GM23338 (cell line): ENCODE measurements at regions not wholly inside any gene's neighbourhood (a gene's known extent, or its start where the extent isn't known, plus 50 kb on each side); places are given as distances from the start of the nearest gene placed in this dataset.

Source experiments
- ATAC-seq: fragments of 200-7000 bp; cut with Tn5 transposase; 3 replicates; pipeline ENCODE4 v1.9.1; 2020
- DNase-seq: peaks from one replicate; pipeline ENCODE4 v3.0.0-alpha.2; 2015; ENCODE audit warnings: low spot score
- H2AFZ ChIP-seq: fragments of 200-600 bp; sonication (generic); 2 replicates; pipeline ENCODE4 v1.8.0; 2016; ENCODE audit warnings: antibody characterized with exemption, mild to moderate bottlenecking, moderate library complexity
- H3F3A ChIP-seq: fragments of 200-600 bp; sonication (generic); replicated peaks from 2 replicates; pipeline ENCODE4 v1.8.0; 2017; ENCODE audit warnings: antibody characterized with exemption, mixed run types, low read depth
- H3K27ac ChIP-seq: fragments of 200-600 bp; sonication (generic); 2 replicates; pipeline ENCODE4 v1.6.1; 2016; ENCODE audit warnings: low read depth
- H3K27me3 ChIP-seq: fragments of 200-600 bp; sonication (generic); 2 replicates; pipeline ENCODE4 v1.8.0; 2016; ENCODE audit warnings: mild to moderate bottlenecking, mixed run types, moderate library complexity; ENCODE audit not compliant: insufficient read depth
- H3K36me3 ChIP-seq: fragments of 200-600 bp; sonication (generic); 2 replicates; pipeline ENCODE4 v1.8.0; 2016; ENCODE audit warnings: mild to moderate bottlenecking; ENCODE audit not compliant: insufficient read depth
- H3K4me1 ChIP-seq: fragments of 200-600 bp; sonication (generic); 2 replicates; pipeline ENCODE4 v1.8.0; 2016; ENCODE audit warnings: mild to moderate bottlenecking, moderate library complexity; ENCODE audit not compliant: insufficient read depth
- H3K4me2 ChIP-seq: fragments of 200-600 bp; sonication (generic); 2 replicates; pipeline ENCODE4 v1.7.1; 2017; ENCODE audit warnings: mixed run types
- H3K4me3 ChIP-seq: fragments of 200-600 bp; sonication (generic); 2 replicates; pipeline ENCODE4 v1.6.1; 2016; ENCODE audit warnings: mixed run types
- H3K79me2 ChIP-seq: fragments of 200-600 bp; sonication (generic); replicated peaks from 2 replicates; pipeline ENCODE4 v1.8.0; 2017; ENCODE audit warnings: mild to moderate bottlenecking; ENCODE audit not compliant: insufficient read depth
- H3K9me2 ChIP-seq: fragments of 200-600 bp; sonication (generic); 2 replicates; pipeline ENCODE4 v1.8.0; 2017; ENCODE audit not compliant: insufficient read depth
- H4K20me1 ChIP-seq: fragments of 200-600 bp; sonication (generic); replicated peaks from 2 replicates; pipeline ENCODE4 v1.8.0; 2017; ENCODE audit warnings: mild to moderate bottlenecking; ENCODE audit not compliant: insufficient read depth
- H3K27ac Mint-ChIP-seq: 2 replicates; pipeline ENCODE4 v1.8.0; 2020; ENCODE audit warnings: inconsistent platforms, mild to moderate bottlenecking, moderate library complexity, mixed read lengths
- H3K27me3 Mint-ChIP-seq: 3 replicates; pipeline ENCODE4 v1.8.0; 2022; ENCODE audit warnings: low read depth, mild to moderate bottlenecking, moderate library complexity, mixed read lengths, inconsistent platforms; ENCODE audit not compliant: insufficient read depth, poor library complexity
- H3K36me3 Mint-ChIP-seq: 3 replicates; pipeline ENCODE4 v1.8.0; 2021; ENCODE audit warnings: low read depth, mild to moderate bottlenecking, inconsistent platforms, moderate library complexity, mixed read lengths
- H3K4me1 Mint-ChIP-seq: 3 replicates; pipeline ENCODE4 v1.8.0; 2020; ENCODE audit warnings: mild to moderate bottlenecking, inconsistent platforms, mixed read lengths
- H3K4me3 Mint-ChIP-seq: 3 replicates; pipeline ENCODE4 v1.8.0; 2021; ENCODE audit warnings: moderate library complexity, mild to moderate bottlenecking, inconsistent platforms, mixed read lengths
- H3K9me3 Mint-ChIP-seq: 3 replicates; pipeline ENCODE4 v1.8.0; 2020; ENCODE audit warnings: moderate library complexity, mild to moderate bottlenecking, inconsistent platforms, mixed read lengths
- CREB1 ChIP-seq: fragments of 250-450 bp; sonication (Bioruptor Pico); IDR thresholded peaks from 2 replicates; pipeline ENCODE4 v1.5.0; 2020; ENCODE audit warnings: low read depth, mild to moderate bottlenecking, moderate library complexity
- ETS1 ChIP-seq: IDR thresholded peaks from 2 replicates; pipeline ENCODE4 v1.6.1; 2016; ENCODE audit warnings: antibody characterized with exemption
- EZH2 ChIP-seq: fragments of 200-600 bp; sonication (generic); IDR thresholded peaks from one replicate; pipeline ENCODE4 v1.8.0; 2017; ENCODE audit warnings: antibody characterized with exemption, mild to moderate bottlenecking, low read depth; ENCODE audit not compliant: unreplicated experiment
- EZH2phosphoT487 ChIP-seq: fragments of 200-600 bp; sonication (generic); IDR thresholded peaks from one replicate; pipeline ENCODE4 v1.8.1; 2018; ENCODE audit warnings: antibody characterized with exemption; ENCODE audit not compliant: unreplicated experiment
- JUNB ChIP-seq: IDR thresholded peaks from one replicate; pipeline ENCODE4 v1.6.1; 2016; ENCODE audit warnings: antibody characterized with exemption; ENCODE audit not compliant: unreplicated experiment
- POLR2AphosphoS5 ChIP-seq: IDR thresholded peaks from 2 replicates; pipeline ENCODE4 v1.6.1; 2016; ENCODE audit warnings: antibody characterized with exemption, low read depth
- STAT1 ChIP-seq: IDR thresholded peaks from one replicate; pipeline ENCODE4 v1.6.1; 2016; ENCODE audit warnings: antibody characterized with exemption; ENCODE audit not compliant: unreplicated experiment
- ZNF114 ChIP-seq: fragments of 250-450 bp; sonication (Bioruptor Pico); IDR thresholded peaks from 2 replicates; pipeline ENCODE4 v1.5.0; 2020; ENCODE audit warnings: mild to moderate bottlenecking, moderate library complexity
- ZNF331 ChIP-seq: fragments of 250-450 bp; sonication (Bioruptor Pico); IDR thresholded peaks from 2 replicates; pipeline ENCODE4 v1.5.0; 2020; ENCODE audit warnings: low read depth, mild to moderate bottlenecking, moderate library complexity
- TF ChIP-seq, protein P1 (sequence below): IDR thresholded peaks from one replicate; pipeline ENCODE4 v1.6.1; 2018; ENCODE audit warnings: antibody characterized with exemption; ENCODE audit not compliant: unreplicated experiment
- TF ChIP-seq, protein P2 (sequence below), 2 experiments: fragments of 200-600 bp in 1 of 2; sonication (generic) in 1 of 2; conservative IDR thresholded peaks; 2 replicates each; pipeline versions ENCODE4 v1.5.1 to v1.6.1; 2016 to 2017; ENCODE audit warnings: antibody characterized with exemption in 2 of 2, low read depth in 2 of 2, mild to moderate bottlenecking in 2 of 2, moderate library complexity in 1 of 2
- TF ChIP-seq, protein P3 (sequence below): fragments of 250-450 bp; sonication (Bioruptor Pico); IDR thresholded peaks from 2 replicates; pipeline ENCODE4 v1.5.0; 2020; ENCODE audit warnings: mild to moderate bottlenecking, moderate library complexity

- TF ChIP-seq ZNF114 (CRISPR knock-in tag) (no peak), ETS1 (no peak), ZNF331 (CRISPR knock-in tag) (no peak), JUNB (no peak), POLR2AphosphoS5 (no peak), CREB1 (CRISPR knock-in tag) (no peak), EZH2 (no peak), STAT1 (no peak)
- TF ChIP-seq, protein P1, sequence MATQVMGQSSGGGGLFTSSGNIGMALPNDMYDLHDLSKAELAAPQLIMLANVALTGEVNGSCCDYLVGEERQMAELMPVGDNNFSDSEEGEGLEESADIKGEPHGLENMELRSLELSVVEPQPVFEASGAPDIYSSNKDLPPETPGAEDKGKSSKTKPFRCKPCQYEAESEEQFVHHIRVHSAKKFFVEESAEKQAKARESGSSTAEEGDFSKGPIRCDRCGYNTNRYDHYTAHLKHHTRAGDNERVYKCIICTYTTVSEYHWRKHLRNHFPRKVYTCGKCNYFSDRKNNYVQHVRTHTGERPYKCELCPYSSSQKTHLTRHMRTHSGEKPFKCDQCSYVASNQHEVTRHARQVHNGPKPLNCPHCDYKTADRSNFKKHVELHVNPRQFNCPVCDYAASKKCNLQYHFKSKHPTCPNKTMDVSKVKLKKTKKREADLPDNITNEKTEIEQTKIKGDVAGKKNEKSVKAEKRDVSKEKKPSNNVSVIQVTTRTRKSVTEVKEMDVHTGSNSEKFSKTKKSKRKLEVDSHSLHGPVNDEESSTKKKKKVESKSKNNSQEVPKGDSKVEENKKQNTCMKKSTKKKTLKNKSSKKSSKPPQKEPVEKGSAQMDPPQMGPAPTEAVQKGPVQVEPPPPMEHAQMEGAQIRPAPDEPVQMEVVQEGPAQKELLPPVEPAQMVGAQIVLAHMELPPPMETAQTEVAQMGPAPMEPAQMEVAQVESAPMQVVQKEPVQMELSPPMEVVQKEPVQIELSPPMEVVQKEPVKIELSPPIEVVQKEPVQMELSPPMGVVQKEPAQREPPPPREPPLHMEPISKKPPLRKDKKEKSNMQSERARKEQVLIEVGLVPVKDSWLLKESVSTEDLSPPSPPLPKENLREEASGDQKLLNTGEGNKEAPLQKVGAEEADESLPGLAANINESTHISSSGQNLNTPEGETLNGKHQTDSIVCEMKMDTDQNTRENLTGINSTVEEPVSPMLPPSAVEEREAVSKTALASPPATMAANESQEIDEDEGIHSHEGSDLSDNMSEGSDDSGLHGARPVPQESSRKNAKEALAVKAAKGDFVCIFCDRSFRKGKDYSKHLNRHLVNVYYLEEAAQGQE: no peak
These were observed 212.6 kb upstream of the LHX5 start (continued) for GRCh38 chr12:113684053-113684907.

- H3K27ac ChIP-seq: no peak overlapping the region
- H3K4me1 Mint-ChIP-seq: peaks cover 3% of the 10 kb centered on the region; the same call in 1 of the 3 replicates
- no peaks in the 10 kb centered on the region for H3K36me3 ChIP-seq
- no peak overlapping the region for H3K27ac Mint-ChIP-seq
- H3K4me2 ChIP-seq: no peak overlapping the region
- H3K27me3 Mint-ChIP-seq: peaks cover 2% of the 10 kb centered on the region
- H3K4me3 Mint-ChIP-seq: no peak overlapping the region; the same call in 2 of the 3 replicates
- H3K79me2 ChIP-seq: no peaks in the 10 kb centered on the region
- H3K4me1 ChIP-seq: no peaks in the 10 kb centered on the region
- no peaks in the 10 kb centered on the region for H3F3A ChIP-seq
- no peaks in the 10 kb centered on the region for H3K36me3 Mint-ChIP-seq
- H3K27me3 ChIP-seq: no peaks in the 10 kb centered on the region
- H4K20me1 ChIP-seq: no peaks in the 10 kb centered on the region; the same call in 1 of the 2 replicates
- H2AFZ ChIP-seq: no peak overlapping the region
- ATAC-seq (no peak), DNase-seq (no peak)
- H3K9me3 Mint-ChIP-seq: no peaks in the 10 kb centered on the region
- no peak overlapping the region for H3K4me3 ChIP-seq
- no peaks in the 10 kb centered on the region for H3K9me2 ChIP-seq
- TF ChIP-seq EZH2 (no peak), EZH2phosphoT487 (no peak), ZNF114 (CRISPR knock-in tag) (no peak), STAT1 (no peak)
- TF ChIP-seq, protein P2, sequence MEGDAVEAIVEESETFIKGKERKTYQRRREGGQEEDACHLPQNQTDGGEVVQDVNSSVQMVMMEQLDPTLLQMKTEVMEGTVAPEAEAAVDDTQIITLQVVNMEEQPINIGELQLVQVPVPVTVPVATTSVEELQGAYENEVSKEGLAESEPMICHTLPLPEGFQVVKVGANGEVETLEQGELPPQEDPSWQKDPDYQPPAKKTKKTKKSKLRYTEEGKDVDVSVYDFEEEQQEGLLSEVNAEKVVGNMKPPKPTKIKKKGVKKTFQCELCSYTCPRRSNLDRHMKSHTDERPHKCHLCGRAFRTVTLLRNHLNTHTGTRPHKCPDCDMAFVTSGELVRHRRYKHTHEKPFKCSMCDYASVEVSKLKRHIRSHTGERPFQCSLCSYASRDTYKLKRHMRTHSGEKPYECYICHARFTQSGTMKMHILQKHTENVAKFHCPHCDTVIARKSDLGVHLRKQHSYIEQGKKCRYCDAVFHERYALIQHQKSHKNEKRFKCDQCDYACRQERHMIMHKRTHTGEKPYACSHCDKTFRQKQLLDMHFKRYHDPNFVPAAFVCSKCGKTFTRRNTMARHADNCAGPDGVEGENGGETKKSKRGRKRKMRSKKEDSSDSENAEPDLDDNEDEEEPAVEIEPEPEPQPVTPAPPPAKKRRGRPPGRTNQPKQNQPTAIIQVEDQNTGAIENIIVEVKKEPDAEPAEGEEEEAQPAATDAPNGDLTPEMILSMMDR (conservative IDR thresholded peaks at IDR 0.05; ENCODE audit: low read depth in 2 of 2): no peak
- TF ChIP-seq, protein P3, sequence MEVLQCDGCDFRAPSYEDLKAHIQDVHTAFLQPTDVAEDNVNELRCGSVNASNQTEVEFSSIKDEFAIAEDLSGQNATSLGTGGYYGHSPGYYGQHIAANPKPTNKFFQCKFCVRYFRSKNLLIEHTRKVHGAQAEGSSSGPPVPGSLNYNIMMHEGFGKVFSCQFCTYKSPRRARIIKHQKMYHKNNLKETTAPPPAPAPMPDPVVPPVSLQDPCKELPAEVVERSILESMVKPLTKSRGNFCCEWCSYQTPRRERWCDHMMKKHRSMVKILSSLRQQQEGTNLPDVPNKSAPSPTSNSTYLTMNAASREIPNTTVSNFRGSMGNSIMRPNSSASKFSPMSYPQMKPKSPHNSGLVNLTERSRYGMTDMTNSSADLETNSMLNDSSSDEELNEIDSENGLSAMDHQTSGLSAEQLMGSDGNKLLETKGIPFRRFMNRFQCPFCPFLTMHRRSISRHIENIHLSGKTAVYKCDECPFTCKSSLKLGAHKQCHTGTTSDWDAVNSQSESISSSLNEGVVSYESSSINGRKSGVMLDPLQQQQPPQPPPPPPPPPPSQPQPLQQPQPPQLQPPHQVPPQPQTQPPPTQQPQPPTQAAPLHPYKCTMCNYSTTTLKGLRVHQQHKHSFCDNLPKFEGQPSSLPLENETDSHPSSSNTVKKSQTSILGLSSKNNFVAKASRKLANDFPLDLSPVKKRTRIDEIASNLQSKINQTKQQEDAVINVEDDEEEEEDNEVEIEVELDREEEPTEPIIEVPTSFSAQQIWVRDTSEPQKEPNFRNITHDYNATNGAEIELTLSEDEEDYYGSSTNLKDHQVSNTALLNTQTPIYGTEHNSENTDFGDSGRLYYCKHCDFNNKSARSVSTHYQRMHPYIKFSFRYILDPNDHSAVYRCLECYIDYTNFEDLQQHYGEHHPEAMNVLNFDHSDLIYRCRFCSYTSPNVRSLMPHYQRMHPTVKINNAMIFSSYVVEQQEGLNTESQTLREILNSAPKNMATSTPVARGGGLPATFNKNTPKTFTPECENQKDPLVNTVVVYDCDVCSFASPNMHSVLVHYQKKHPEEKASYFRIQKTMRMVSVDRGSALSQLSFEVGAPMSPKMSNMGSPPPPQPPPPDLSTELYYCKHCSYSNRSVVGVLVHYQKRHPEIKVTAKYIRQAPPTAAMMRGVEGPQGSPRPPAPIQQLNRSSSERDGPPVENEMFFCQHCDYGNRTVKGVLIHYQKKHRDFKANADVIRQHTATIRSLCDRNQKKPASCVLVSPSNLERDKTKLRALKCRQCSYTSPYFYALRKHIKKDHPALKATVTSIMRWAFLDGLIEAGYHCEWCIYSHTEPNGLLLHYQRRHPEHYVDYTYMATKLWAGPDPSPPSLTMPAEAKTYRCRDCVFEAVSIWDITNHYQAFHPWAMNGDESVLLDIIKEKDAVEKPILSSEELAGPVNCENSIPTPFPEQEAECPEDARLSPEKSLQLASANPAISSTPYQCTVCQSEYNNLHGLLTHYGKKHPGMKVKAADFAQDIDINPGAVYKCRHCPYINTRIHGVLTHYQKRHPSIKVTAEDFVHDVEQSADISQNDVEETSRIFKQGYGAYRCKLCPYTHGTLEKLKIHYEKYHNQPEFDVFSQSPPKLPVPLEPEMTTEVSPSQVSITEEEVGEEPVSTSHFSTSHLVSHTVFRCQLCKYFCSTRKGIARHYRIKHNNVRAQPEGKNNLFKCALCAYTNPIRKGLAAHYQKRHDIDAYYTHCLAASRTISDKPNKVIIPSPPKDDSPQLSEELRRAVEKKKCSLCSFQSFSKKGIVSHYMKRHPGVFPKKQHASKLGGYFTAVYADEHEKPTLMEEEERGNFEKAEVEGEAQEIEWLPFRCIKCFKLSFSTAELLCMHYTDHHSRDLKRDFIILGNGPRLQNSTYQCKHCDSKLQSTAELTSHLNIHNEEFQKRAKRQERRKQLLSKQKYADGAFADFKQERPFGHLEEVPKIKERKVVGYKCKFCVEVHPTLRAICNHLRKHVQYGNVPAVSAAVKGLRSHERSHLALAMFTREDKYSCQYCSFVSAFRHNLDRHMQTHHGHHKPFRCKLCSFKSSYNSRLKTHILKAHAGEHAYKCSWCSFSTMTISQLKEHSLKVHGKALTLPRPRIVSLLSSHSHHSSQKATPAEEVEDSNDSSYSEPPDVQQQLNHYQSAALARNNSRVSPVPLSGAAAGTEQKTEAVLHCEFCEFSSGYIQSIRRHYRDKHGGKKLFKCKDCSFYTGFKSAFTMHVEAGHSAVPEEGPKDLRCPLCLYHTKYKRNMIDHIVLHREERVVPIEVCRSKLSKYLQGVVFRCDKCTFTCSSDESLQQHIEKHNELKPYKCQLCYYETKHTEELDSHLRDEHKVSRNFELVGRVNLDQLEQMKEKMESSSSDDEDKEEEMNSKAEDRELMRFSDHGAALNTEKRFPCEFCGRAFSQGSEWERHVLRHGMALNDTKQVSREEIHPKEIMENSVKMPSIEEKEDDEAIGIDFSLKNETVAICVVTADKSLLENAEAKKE (CRISPR knock-in tag): no peak
These were observed 211.9 kb upstream of the LHX5 start for GRCh38 chr12:113683574-113683973.
